ENCODE measurements at regions not wholly inside any gene's neighbourhood (a gene's known extent, or its start where the extent isn't known, plus 50 kb on each side); places are given as distances from the start of the nearest gene placed in this dataset.

GRCh38 chr17:33373273-33373672 is 80.2 kb upstream of the ASIC2 start:
- TF ChIP-seq CTCF (IDR thresholded peaks at IDR 0.05) (no peak), POLR2A (IDR thresholded peaks at IDR 0.05) (no peak)

Measured in esophagus squamous epithelium (tissue), 4 donors.